HepG2 (cell line): ENCODE measurements at regions not wholly inside any gene's neighbourhood (a gene's known extent, or its start where the extent isn't known, plus 50 kb on each side); places are given as distances from the start of the nearest gene placed in this dataset.
A peak's percentile ranks its signal among the peaks of the same experiment; 100 is the strongest.

ENCODE experiments used
- ATAC-seq: fragments of 200-7000 bp; cut with Tn5 transposase; 3 replicates; pipeline ENCODE4 v1.9.1; 2020; ENCODE audit warnings: mild to moderate bottlenecking, moderate library complexity
- BruUV-seq: library from RNA; stranded (reverse); fragments of 400-500 nt; replicated peaks from 2 replicates; lab custom pipeline; 2021; lab: Mats Ljungman, UMichigan
- CTCF ChIA-PET: fragments of 300-600 bp; formaldehyde crosslinking; extraction: SDS; loops from one replicate; lab custom pipeline; 2021; ENCODE audit warnings: low total read pairs, inconsistent platforms, low intra/inter-chr PET ratio; lab: Yijun Ruan, JAX
- POLR2A ChIA-PET: fragments of 350-600 bp; sonication (Branson Sonifier 250); formaldehyde crosslinking; loops from one replicate; lab custom pipeline; 2020; ENCODE audit warnings: antibody characterized with exemption, inconsistent platforms; lab: Yijun Ruan, JAX
- DNase-seq: peaks from one replicate; pipeline ENCODE4 v3.0.0-alpha.2; 2015; ENCODE audit warnings: low spot score
- FAIRE-seq: peaks from 3 replicates; lab custom pipeline; 2011; peaks lifted over from hg19 to GRCh38; lab: Jason Lieb, UNC
- H2AFZ ChIP-seq: one replicate; pipeline ENCODE4 v1.6.1; 2011; ENCODE audit warnings: low read length, inconsistent platforms
- H3K27ac ChIP-seq: fragments of 300-600 bp; 3 replicates; pipeline ENCODE4 v1.8.0; 2011; ENCODE audit warnings: mixed run types, mild to moderate bottlenecking, mixed read lengths, low read length, inconsistent platforms; ENCODE audit not compliant: insufficient read depth; ENCODE audit errors: extremely low read length
- H3K27me3 ChIP-seq, 2 experiments: fragments of 200-600 bp in 1 of 2; 2 replicates in 1 of 2; 3 replicates in 1 of 2; pipeline versions ENCODE4 v1.6.0 to v1.8.0; 2011; ENCODE audit warnings: low read length in 2 of 2, mild to moderate bottlenecking in 2 of 2, moderate library complexity in 2 of 2, inconsistent platforms in 1 of 2; ENCODE audit not compliant: insufficient read depth in 2 of 2, control insufficient read depth in 1 of 2
- H3K36me3 ChIP-seq, 2 experiments: fragments of 200-600 bp in 1 of 2; replicated peaks in 1 of 2; 2 replicates in 1 of 2; 3 replicates in 1 of 2; pipeline versions ENCODE4 v1.5.1 to v1.8.0; 2011; ENCODE audit warnings: low read length in 2 of 2, inconsistent platforms in 1 of 2; ENCODE audit not compliant: insufficient read depth in 2 of 2, control insufficient read depth in 1 of 2
- H3K4me1 ChIP-seq: 2 replicates; pipeline ENCODE4 v1.5.1; 2012; ENCODE audit warnings: low read length, inconsistent platforms; ENCODE audit not compliant: insufficient read depth
- H3K4me2 ChIP-seq: 2 replicates; pipeline ENCODE4 v1.6.0; 2011; ENCODE audit warnings: low read depth, low read length, inconsistent platforms
- H3K4me3 ChIP-seq, 3 experiments: fragments of 200-600 bp in 1 of 3; sonication (generic), shearing (Covaris generic) in 1 of 3; replicated peaks in 1 of 3; 2 replicates each; pipeline ENCODE4 v1.5.1; 2011 to 2016; ENCODE audit warnings: low read length in 3 of 3, inconsistent platforms in 2 of 3, low read depth in 2 of 3, mild to moderate bottlenecking in 2 of 3, control low read depth in 1 of 3, mixed read lengths in 1 of 3; ENCODE audit not compliant: insufficient read depth in 1 of 3
- H3K79me2 ChIP-seq: one replicate; pipeline ENCODE4 v1.6.1; 2011; ENCODE audit warnings: low read length, inconsistent platforms; ENCODE audit not compliant: insufficient read depth
- H3K9ac ChIP-seq: 2 replicates; pipeline ENCODE4 v1.6.0; 2011; ENCODE audit warnings: mild to moderate bottlenecking, low read depth, low read length, inconsistent platforms; ENCODE audit not compliant: insufficient read depth
- H3K9me3 ChIP-seq: 2 replicates; pipeline ENCODE4 v1.5.1; 2012; ENCODE audit warnings: mild to moderate bottlenecking, low read length
- H4K20me1 ChIP-seq: 2 replicates; pipeline ENCODE4 v1.6.0; 2011; ENCODE audit warnings: inconsistent platforms, mild to moderate bottlenecking, low read length, moderate library complexity; ENCODE audit not compliant: insufficient read depth
- FOSL1 ChIP-seq: sonication (generic); formaldehyde crosslinking; IDR thresholded peaks from 2 replicates; pipeline ENCODE4 v1.9.0; 2021; ENCODE audit warnings: missing genetic modification reagents, borderline replicate concordance
- HNRNPK ChIP-seq: fragments of 200-400 bp; formaldehyde crosslinking; IDR thresholded peaks from 2 replicates; pipeline ENCODE4 v1.6.1; 2018; ENCODE audit warnings: low read length, low read depth, moderate library complexity, mild to moderate bottlenecking; ENCODE audit not compliant: poor library complexity, severe bottlenecking
- MXD4 ChIP-seq: IDR thresholded peaks from 2 replicates; pipeline ENCODE4 v1.6.1; 2016; ENCODE audit warnings: mild to moderate bottlenecking, missing biosample characterization, missing genetic modification reagents
- RFX5 ChIP-seq: IDR thresholded peaks from 2 replicates; pipeline ENCODE4 v1.6.1; 2011; ENCODE audit warnings: low read depth, low read length, improper control_type of control experiment
- RXRA ChIP-seq: sonication (generic); formaldehyde crosslinking; IDR thresholded peaks from 2 replicates; pipeline ENCODE4 v1.5.1; 2020; ENCODE audit warnings: missing genetic modification reagents
- XRCC5 ChIP-seq: fragments of 200-400 bp; formaldehyde crosslinking; optimal IDR thresholded peaks from 2 replicates; pipeline ENCODE3; 2017; ENCODE audit warnings: mild to moderate bottlenecking, low read length
- ZSCAN25 ChIP-seq: sonication (generic); formaldehyde crosslinking; IDR thresholded peaks from 2 replicates; pipeline ENCODE4 v1.8.0; 2022; ENCODE audit warnings: mild to moderate bottlenecking, missing genetic modification reagents
- WGBS: methylation state at CpG from one replicate; pipeline ENCODE4 v1.1.6; 2017; ENCODE audit warnings: low lambda C conversion rate; 5-methylcytosine and 5-hydroxymethylcytosine counted together
- in situ Hi-C: cut with HindIII; loops from 2 replicates; pipeline ENCODE4 v1.10.0; 2017; ENCODE audit warnings: low pct_unique_long_range_greater_than_20kb; ENCODE audit not compliant: extremely low pct_ligation_motif_present
- intact Hi-C: fragments of 100-400 bp; cut with micrococcal nuclease; formaldehyde crosslinking; loops from one replicate; pipeline ENCODE4 v1.10.0; 2022; ENCODE audit not compliant: unreplicated experiment

- Histone ChIP-seq H2AFZ (no peak overlapping the region), H3K9me3 (no peaks in the 10 kb centered on the region), H3K4me1 (no peaks in the 10 kb centered on the region), H3K4me2 (no peak overlapping the region), H4K20me1 (no peaks in the 10 kb centered on the region), H3K79me2 (no peaks in the 10 kb centered on the region), H3K9ac (no peak overlapping the region), H3K36me3 (no peaks in the 10 kb centered on the region), H3K4me3 (no peak overlapping the region), H3K27ac (no peak overlapping the region), H3K27me3 (no peaks in the 10 kb centered on the region)
- no peak for TF ChIP-seq ZSCAN25 (CRISPR knock-in tag)
- peak; percentile 31 for TF ChIP-seq HNRNPK
- DNase-seq (no peak), ATAC-seq (no peak), FAIRE-seq (no peak)
- WGBS, result 0% methylated on average over 5 of the region's 5 CpGs
- ChIA-PET POLR2A (no interaction called here), CTCF (no interaction called here)
- in situ Hi-C loops, result no loop called here
- BruUV-seq, result no TSS peak
- intact Hi-C loops, result no loop called here
Observed at GRCh38 chr11:110874437-110875030, 162.3 kb upstream of the ARHGAP20 start.

GRCh38 chr11:110873975-110874374, 161.7 kb upstream of the ARHGAP20 start:
- Histone ChIP-seq H4K20me1 (no peaks in the 10 kb centered on the region), H3K4me2 (no peak overlapping the region), H3K27me3 (no peaks in the 10 kb centered on the region), H3K4me3 (no peak overlapping the region), H3K27ac (no peak overlapping the region), H2AFZ (no peak overlapping the region), H3K36me3 (no peaks in the 10 kb centered on the region), H3K9me3 (no peaks in the 10 kb centered on the region), H3K9ac (no peak overlapping the region), H3K4me1 (no peaks in the 10 kb centered on the region), H3K79me2 (no peaks in the 10 kb centered on the region)
- ChIA-PET CTCF (no interaction called here), POLR2A (no interaction called here)
- ATAC-seq (no peak), FAIRE-seq (no peak), DNase-seq (no peak)
- intact Hi-C loops (no loop called here), in situ Hi-C loops (no loop called here)
- WGBS, result 0% methylated on average over 1 of the region's 1 CpG
- no peak for TF ChIP-seq RXRA (CRISPR knock-in tag)
- peak; percentile 38 for TF ChIP-seq HNRNPK
- no peak for TF ChIP-seq MXD4
- TF ChIP-seq FOSL1 (CRISPR knock-in tag), result no peak
- TF ChIP-seq XRCC5, result no peak
- TF ChIP-seq RFX5, result no peak
- BruUV-seq, result no TSS peak
